ENCODE measurements at regions not wholly inside any gene's neighbourhood (a gene's known extent, or its start where the extent isn't known, plus 50 kb on each side); places are given as distances from the start of the nearest gene placed in this dataset.

GRCh38 chr2:220127876-220128275 is 500.4 kb downstream of the SLC4A3 start:
- no peak for TF ChIP-seq CTCF (IDR thresholded peaks at IDR 0.05)
- TF ChIP-seq POLR2A (IDR thresholded peaks at IDR 0.05), result no peak
